ENCODE measurements at regions not wholly inside any gene's neighbourhood (a gene's known extent, or its start where the extent isn't known, plus 50 kb on each side); places are given as distances from the start of the nearest gene placed in this dataset.
A peak's percentile ranks its signal among the peaks of the same experiment; 100 is the strongest.

DNA sequence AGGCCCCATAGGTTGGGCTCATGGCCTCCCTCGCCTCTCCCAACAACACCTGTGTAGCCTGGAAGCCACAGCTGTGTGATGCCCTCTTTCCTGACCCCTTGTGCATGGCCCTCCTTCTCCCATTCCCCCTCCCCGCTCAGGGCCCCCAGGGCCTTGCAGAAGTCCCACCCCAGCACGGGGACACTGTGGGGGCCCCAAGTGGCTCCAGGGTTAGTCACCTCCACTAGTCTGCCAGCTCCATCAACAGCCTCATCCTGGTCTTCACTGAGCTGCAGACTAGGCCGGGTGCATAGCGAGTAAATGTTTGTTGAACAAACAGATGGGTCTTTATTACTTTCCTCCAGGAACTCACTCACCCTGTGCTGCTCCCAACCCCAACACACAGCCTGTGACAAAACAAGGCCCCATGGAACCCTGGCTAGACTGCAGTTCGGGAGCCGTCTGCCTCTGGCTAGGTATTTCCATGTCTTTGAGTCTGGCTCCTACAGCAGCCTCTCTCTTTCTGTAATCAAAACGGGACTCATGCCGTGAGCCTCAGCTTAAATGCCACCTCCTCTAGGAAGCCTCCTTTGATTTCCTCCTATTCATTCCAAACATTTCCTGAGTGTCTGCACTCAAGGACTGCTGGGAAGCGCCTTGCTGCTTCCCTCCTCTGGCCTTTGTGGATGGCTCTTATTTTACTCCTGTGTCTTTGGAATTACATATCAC is 109.9 kb upstream of the ID2 start (continued):
- TF ChIP-seq REST (IDR thresholded peaks at IDR 0.05; ENCODE audit: borderline replicate concordance) (no peak), REST (CRISPR knock-in tag; IDR thresholded peaks at IDR 0.05; ENCODE audit: low read depth) (no peak), ZNF174 (CRISPR knock-in tag; IDR thresholded peaks at IDR 0.05) (no peak), POLR2G (IDR thresholded peaks at IDR 0.05; ENCODE audit: low read depth, low read length) (no peak), ELK1 (CRISPR knock-in tag; IDR thresholded peaks at IDR 0.05) (no peak), RBM25 (IDR thresholded peaks at IDR 0.05; ENCODE audit: low read depth, low read length, severe bottlenecking) (peak; percentile 66), ZFP36 (IDR thresholded peaks at IDR 0.05; ENCODE audit: low read depth, low read length, partially characterized antibody) (peak; percentile 95), ZBED1 (IDR thresholded peaks at IDR 0.05) (no peak), MXI1 (IDR thresholded peaks at IDR 0.05; ENCODE audit: low read depth, low read length) (no peak), HNRNPH1 (optimal IDR thresholded peaks at IDR 0.05; ENCODE audit: low read depth, low read length) (no peak), ZNF57 (CRISPR knock-in tag; IDR thresholded peaks at IDR 0.05) (no peak)
- TF ChIP-seq, protein P1, sequence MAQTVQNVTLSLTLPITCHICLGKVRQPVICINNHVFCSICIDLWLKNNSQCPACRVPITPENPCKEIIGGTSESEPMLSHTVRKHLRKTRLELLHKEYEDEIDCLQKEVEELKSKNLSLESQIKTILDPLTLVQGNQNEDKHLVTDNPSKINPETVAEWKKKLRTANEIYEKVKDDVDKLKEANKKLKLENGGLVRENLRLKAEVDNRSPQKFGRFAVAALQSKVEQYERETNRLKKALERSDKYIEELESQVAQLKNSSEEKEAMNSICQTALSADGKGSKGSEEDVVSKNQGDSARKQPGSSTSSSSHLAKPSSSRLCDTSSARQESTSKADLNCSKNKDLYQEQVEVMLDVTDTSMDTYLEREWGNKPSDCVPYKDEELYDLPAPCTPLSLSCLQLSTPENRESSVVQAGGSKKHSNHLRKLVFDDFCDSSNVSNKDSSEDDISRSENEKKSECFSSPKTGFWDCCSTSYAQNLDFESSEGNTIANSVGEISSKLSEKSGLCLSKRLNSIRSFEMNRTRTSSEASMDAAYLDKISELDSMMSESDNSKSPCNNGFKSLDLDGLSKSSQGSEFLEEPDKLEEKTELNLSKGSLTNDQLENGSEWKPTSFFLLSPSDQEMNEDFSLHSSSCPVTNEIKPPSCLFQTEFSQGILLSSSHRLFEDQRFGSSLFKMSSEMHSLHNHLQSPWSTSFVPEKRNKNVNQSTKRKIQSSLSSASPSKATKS (CRISPR knock-in tag; IDR thresholded peaks at IDR 0.05), result no peak
- TF ChIP-seq, protein P2, sequence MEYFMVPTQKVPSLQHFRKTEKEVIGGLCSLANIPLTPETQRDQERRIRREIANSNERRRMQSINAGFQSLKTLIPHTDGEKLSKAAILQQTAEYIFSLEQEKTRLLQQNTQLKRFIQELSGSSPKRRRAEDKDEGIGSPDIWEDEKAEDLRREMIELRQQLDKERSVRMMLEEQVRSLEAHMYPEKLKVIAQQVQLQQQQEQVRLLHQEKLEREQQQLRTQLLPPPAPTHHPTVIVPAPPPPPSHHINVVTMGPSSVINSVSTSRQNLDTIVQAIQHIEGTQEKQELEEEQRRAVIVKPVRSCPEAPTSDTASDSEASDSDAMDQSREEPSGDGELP (CRISPR knock-in tag; IDR thresholded peaks at IDR 0.05; ENCODE audit: borderline replicate concordance), result no peak

Data from K562 (cell line).